A673 (cell line): ENCODE measurements at regions not wholly inside any gene's neighbourhood (a gene's known extent, or its start where the extent isn't known, plus 50 kb on each side); places are given as distances from the start of the nearest gene placed in this dataset.
"Not testable (repeated sequence)": the region's sequence is repeated elsewhere in the genome, so short reads cannot be mapped to it uniquely, and the experiment has no call there.

Experiments
- EZH2 ChIP-seq: fragments of 200-600 bp; sonication (generic); IDR thresholded peaks from 2 replicates; pipeline ENCODE4 v1.6.1; 2017; ENCODE audit warnings: borderline replicate concordance, low read depth, mild to moderate bottlenecking, mixed read lengths, antibody characterized with exemption, low read length; ENCODE audit not compliant: poor library complexity, severe bottlenecking
- TF ChIP-seq, protein P1 (sequence below): fragments of 300-800, 200-600 bp; sonication (generic); conservative IDR thresholded peaks from 2 replicates; pipeline ENCODE4 v1.5.1; 2017; ENCODE audit warnings: low read depth, mild to moderate bottlenecking, antibody characterized with exemption, low read length, moderate library complexity, mixed read lengths

DNA sequence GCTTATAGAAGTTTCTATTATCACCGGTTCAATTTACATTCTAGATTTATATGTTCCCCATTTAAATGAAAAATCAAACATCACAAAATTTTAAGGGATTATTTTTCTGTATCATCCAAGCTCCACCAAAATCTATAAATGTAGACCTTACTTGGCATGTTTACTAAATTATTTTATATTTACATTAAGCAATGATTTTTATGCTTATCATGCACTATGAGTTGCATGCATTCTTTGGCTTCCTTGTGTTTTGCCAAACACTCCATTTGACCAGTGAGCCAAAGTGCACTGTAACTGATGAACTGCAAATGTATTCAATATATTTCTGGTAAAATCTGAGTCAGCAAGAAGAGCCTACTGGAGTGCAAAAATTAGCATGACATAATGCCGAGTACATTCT lies 595.5 kb upstream of the PCDH7 start:
- TF ChIP-seq, protein P1, sequence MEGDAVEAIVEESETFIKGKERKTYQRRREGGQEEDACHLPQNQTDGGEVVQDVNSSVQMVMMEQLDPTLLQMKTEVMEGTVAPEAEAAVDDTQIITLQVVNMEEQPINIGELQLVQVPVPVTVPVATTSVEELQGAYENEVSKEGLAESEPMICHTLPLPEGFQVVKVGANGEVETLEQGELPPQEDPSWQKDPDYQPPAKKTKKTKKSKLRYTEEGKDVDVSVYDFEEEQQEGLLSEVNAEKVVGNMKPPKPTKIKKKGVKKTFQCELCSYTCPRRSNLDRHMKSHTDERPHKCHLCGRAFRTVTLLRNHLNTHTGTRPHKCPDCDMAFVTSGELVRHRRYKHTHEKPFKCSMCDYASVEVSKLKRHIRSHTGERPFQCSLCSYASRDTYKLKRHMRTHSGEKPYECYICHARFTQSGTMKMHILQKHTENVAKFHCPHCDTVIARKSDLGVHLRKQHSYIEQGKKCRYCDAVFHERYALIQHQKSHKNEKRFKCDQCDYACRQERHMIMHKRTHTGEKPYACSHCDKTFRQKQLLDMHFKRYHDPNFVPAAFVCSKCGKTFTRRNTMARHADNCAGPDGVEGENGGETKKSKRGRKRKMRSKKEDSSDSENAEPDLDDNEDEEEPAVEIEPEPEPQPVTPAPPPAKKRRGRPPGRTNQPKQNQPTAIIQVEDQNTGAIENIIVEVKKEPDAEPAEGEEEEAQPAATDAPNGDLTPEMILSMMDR = not testable (repeated sequence)
- TF ChIP-seq EZH2 = not testable (repeated sequence)
